Bronchial epithelial cell (primary cell): ENCODE measurements at regions not wholly inside any gene's neighbourhood (a gene's known extent, or its start where the extent isn't known, plus 50 kb on each side); places are given as distances from the start of the nearest gene placed in this dataset.

Experiments used
- DNase-seq: peaks from one replicate; pipeline ENCODE4 v3.0.0-alpha.2; 2010; ENCODE audit warnings: low read depth
- FAIRE-seq: peaks from 2 replicates; lab custom pipeline; 2011; peaks lifted over from hg19 to GRCh38; lab: Jason Lieb, UNC
- H3K27me3 ChIP-seq: 2 replicates; pipeline ENCODE4 v1.5.1; 2011; ENCODE audit warnings: low read length; ENCODE audit not compliant: control insufficient read depth, insufficient read depth
- H3K36me3 ChIP-seq: 2 replicates; pipeline ENCODE4 v1.5.1; 2011; ENCODE audit warnings: low read length; ENCODE audit not compliant: control insufficient read depth, insufficient read depth
- H3K4me3 ChIP-seq: 2 replicates; pipeline ENCODE4 v1.5.1; 2011; ENCODE audit warnings: mild to moderate bottlenecking, low read depth, low read length, control low read depth
- TF ChIP-seq, protein P1 (sequence below): IDR thresholded peaks from 2 replicates; pipeline ENCODE4 v1.5.1; 2011; ENCODE audit warnings: mild to moderate bottlenecking, moderate library complexity, low read length, control low read depth, inconsistent platforms; ENCODE audit not compliant: insufficient read depth, severe bottlenecking

- FAIRE-seq (no peak), DNase-seq (no peak)
- Histone ChIP-seq H3K27me3 (no peaks in the 10 kb centered on the region), H3K4me3 (no peak overlapping the region), H3K36me3 (no peaks in the 10 kb centered on the region)
- TF ChIP-seq, protein P1, sequence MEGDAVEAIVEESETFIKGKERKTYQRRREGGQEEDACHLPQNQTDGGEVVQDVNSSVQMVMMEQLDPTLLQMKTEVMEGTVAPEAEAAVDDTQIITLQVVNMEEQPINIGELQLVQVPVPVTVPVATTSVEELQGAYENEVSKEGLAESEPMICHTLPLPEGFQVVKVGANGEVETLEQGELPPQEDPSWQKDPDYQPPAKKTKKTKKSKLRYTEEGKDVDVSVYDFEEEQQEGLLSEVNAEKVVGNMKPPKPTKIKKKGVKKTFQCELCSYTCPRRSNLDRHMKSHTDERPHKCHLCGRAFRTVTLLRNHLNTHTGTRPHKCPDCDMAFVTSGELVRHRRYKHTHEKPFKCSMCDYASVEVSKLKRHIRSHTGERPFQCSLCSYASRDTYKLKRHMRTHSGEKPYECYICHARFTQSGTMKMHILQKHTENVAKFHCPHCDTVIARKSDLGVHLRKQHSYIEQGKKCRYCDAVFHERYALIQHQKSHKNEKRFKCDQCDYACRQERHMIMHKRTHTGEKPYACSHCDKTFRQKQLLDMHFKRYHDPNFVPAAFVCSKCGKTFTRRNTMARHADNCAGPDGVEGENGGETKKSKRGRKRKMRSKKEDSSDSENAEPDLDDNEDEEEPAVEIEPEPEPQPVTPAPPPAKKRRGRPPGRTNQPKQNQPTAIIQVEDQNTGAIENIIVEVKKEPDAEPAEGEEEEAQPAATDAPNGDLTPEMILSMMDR, result no peak
Measured at GRCh38 chr5:103355579-103355978, 97.0 kb downstream of the MACIR start.

GRCh38 chr5:103354446-103354845, 95.9 kb downstream of the MACIR start:
- H3K27me3 ChIP-seq, result no peaks in the 10 kb centered on the region
- DNase-seq (no peak), FAIRE-seq (no peak)
- H3K36me3 ChIP-seq, result no peaks in the 10 kb centered on the region
- no peak overlapping the region for H3K4me3 ChIP-seq
- TF ChIP-seq, protein P1, result no peak

DNA sequence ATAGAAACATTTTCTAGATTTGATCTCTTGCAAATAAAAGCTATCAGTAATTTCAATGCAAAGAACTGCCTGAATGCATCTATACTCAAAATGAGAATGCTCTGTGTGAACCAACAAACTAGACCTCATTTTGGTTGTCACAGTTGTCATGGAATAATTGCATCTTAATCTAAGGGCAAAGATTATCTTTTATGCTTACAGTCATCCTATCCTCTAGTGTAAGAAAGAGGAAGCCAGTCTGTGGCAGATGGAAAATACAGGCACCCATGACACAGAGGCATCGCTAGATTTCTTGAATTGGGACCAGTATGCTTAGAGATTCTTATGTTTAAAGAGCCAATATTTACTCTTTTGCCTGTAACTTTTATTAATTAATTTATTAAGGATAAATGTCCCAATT, 95.0 kb downstream of the MACIR start:
- no peak overlapping the region for H3K4me3 ChIP-seq
- TF ChIP-seq, protein P1, result no peak

DNA sequence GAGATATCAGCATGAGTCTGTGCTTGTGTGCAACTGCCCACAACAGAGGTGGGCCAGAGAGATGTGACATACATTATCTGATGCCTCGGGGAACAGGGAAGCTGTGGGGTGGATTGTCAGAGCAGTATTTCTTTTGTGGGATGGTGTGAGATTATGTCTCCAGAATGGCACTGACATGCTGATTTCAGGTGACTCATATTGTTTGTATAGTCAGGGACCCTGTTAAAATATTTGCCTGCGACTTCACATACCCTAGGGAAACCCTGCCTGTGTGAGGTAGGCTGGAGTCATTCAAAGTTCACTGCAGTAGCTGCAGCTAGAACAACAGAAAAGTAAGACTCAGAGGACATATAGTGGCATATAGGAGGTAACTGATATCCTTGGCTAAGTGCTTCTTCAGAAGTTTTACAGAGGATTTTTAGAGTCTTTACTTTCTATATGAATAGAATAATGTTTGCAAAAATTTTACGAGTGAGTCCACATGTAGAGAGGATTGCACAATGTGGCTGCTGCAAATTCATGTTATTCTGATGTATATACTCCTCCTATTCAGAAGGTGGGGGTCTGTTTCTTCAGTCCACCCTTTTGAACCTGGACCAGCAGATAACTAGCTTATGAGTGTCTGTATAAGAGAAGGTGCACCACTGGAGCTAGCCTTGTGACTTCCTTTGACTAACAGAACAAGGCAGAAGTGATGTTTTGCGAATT, 89.3 kb downstream of the MACIR start:
- Histone ChIP-seq H3K27me3 (no peaks in the 10 kb centered on the region), H3K4me3 (no peak overlapping the region), H3K36me3 (no peaks in the 10 kb centered on the region)
- DNase-seq, result peak; percentile 2
- TF ChIP-seq, protein P1, result no peak
- no peak for FAIRE-seq

More for the DNA sequence above, 95.0 kb downstream of the MACIR start:
- FAIRE-seq (no peak), DNase-seq (no peak)
- no peaks in the 10 kb centered on the region for H3K27me3 ChIP-seq
- no peaks in the 10 kb centered on the region for H3K36me3 ChIP-seq

DNA sequence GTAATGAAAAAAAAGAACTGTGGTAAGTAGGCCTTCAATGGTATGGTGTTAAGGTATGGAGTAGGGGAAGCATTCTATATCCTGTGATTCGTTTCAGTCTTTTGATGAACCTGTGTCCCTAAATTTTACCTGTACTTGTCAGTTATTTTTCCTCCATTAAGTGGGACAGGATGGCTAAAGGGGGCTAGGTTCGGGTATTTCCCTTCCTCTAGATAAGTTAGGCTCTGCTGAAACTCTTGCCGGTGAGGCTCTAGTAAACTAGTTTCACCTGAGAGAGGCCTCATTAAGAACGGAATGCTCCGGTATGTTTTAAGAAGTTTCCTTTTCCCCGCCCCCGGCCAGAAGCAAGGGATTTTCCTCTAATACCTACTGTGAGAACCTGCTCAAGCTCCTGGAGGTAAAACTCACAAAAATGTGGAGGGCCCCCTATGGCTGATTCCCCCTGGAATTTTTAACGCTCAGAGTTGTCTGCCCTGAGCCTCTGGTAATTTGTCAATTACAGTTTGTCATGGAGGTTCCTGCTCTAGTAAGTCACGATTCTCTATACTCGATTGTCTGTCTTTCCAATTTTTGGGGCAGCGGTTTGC, 87.7 kb downstream of the MACIR start:
- FAIRE-seq (no peak), DNase-seq (no peak)
- TF ChIP-seq, protein P1, result no peak
- Histone ChIP-seq H3K36me3 (no peaks in the 10 kb centered on the region), H3K4me3 (no peak overlapping the region), H3K27me3 (no peaks in the 10 kb centered on the region)
